IPS DF 4.7 (cell line): ENCODE measurements at regions not wholly inside any gene's neighbourhood (a gene's known extent, or its start where the extent isn't known, plus 50 kb on each side); places are given as distances from the start of the nearest gene placed in this dataset.
"Not testable (repeated sequence)": the region's sequence is repeated elsewhere in the genome, so short reads cannot be mapped to it uniquely, and the experiment has no call there.

Experiments used
- DNase-seq: peaks from one replicate; pipeline ENCODE4 v3.0.0-alpha.2; 2013; ENCODE audit warnings: low spot score; ENCODE audit errors: extremely low read depth

DNA sequence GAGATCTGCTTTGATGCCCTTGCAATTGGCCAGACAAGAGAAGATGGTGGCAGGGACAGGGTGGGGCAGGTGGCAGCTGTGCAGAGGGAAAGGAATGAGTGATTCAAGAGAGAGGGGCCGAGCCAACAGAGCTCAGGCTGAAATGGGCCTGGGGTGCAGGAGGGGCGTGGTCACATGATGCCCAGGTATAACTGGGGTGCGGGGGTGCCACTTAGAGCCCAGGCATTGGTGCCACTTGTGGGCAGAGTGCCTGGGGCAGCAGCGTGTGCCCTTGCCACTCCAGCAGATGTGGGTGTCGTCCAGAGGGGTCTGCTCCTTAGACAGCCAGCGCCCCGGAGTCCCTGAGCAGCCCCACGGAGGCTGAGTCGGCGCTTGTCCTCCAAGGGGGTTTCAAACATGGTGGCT is 88.7 kb downstream of the PLXNA1 start:
- DNase-seq = no peak

- DNase-seq = no peak
Measured at GRCh38 chr3:127072221-127072771, 89.4 kb downstream of the PLXNA1 start.

DNA sequence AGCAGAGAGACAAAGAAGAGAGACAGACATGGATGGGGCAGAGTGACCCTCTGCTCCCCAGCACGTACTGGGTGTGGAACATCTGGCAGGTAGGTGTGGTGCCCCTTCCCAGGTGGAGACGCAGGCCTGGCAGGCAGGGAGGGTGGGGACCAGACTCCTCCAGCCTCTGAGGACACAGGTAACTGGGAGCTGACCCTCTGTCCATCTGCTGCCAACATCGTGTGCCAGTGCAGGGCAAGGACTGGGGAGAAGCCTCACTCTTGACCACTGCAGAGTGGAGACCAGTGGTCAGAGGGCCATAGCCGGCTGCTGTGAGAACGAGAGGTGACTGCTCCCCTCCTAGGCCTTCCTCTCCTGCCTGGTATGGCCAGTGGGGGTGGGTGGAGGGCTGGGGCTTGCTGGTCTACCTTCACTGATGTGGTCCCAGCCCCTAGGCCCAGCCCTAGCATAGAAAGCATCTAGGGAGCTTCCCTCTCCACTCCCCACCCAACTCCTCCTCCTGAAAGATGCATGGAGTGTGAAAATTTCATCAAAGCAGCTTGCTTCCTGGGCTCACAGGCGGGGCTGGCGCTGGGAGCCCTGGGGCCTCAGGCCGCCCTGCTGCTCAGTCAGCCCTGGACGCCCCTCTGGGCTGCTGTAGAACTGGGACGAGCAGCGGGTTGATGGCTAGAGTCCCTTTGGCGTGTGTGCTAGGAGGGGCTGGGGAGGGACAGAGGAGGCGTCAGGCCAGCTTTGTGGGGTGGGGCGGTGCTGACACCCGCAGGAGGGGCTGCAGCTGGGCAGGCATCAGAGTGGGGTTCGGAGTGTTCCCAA is 90.3 kb downstream of the PLXNA1 start:
- DNase-seq = no peak

- DNase-seq = no peak
Measured at GRCh38 chr3:127073941-127074820, 91.3 kb downstream of the PLXNA1 start.

DNA sequence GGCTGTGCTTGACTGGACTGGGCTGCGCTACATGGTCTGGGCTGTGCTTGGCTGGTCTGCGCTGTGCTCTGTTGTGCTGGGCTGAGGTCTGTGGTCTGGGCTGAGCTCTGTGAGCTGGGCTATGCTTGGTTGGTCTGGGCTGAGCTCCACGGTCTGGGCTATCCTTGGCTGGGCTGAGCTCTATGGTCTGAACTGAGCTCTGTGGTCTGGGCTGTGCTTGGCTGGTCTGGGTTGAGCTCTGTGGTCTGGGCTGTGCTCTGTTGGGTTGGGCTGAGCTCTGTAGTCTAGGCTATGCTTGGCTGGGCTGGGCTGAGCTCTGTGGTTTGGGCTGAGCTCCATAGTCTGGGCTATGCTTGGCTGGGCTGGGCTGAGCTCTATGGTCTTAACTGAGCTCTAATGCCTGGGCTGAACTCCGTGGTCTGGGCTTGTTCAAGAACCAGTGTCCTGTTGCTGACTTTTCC is 92.0 kb downstream of the PLXNA1 start:
- DNase-seq = no peak

DNA sequence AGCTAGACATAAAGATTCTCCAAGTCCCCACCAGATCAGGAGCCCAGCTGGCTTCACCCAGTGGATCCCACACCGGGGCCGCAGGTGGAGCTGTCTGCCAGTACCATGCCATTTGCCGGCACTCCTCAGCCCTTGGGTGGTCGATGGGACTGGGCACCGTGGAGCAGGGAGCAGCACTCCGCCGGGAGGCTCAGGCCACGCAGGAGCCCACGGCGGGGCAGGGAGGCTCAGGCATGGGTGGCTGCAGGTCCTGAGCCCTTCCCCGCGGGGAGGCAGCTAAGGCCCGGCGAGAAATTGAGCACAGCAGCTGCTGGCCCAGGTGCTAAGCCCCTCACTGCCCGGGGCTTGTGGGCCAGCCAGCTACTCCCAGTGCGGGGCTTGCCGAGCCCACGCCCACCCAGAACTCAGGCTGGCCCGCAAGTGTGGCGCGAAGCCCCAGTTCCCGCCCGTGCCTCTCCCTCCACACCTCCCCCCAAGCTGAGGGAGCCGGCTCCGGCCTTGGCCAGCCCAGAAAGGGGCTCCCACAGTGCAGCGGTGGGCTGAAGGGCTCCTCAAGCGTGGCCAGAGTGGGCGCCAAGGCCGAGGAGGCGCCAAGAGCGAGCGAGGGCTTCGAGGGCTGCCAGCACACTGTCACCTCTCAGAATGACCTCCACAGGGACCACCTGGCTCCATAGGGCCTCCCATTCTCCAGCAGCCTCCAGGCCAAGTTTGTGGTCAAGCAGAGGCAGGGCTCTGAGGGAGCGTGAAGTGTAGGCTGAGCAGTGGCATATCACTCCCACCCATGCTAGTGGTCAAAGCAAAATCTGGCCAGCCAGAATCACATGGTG is 93.5 kb downstream of the PLXNA1 start:
- not testable (repeated sequence) for DNase-seq

GRCh38 chr3:127077068-127077467 is 94.2 kb downstream of the PLXNA1 start:
- no peak for DNase-seq

DNA sequence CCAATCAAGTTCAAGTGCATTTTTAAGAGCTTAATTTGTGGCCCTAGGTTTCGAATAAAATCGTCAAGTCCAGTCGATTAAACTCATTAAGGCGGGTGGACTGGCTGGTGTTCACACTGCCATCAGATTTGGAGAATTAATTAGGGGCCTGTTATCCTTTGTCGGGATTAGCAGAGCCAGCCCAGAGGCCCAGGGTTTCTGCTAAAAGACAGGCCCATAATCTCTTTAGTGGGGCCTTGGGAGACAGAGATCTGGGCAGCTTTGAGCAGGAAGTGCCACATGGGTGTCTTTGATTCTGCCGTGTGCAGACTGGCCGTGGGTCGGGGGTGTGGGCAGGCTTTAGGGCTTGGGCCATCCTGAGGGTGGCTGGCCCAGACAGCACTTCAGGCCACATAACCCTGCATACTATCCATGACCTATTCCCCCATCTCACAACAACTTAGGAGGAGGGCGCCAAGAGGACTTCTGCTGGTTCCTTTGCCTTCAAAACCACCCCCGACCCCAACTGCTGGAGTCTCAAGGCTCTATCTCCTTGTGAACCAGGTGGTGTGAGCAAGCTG is 94.7 kb downstream of the PLXNA1 start:
- DNase-seq = no peak

DNA sequence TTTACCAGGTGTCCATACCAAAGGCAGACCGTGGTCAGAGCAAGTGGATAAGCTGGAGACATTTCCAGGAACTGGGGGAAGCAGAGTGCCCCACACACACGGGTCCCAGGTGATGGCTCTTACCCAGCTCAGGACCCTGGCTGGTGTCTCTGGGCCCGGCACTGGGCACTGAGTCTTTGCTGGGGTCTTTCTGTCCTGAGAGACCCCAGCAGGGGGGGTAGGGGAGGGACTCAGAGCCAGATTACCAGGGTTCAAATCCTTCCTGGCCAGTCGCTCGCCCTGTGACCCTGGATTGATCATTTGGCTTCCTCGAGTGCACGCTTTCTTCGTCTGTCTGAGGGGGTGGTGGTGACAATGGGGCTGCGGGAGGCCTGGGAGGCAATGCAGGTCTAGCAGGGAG is 95.7 kb downstream of the PLXNA1 start:
- no peak for DNase-seq

GRCh38 chr3:127079211-127079610 is 96.3 kb downstream of the PLXNA1 start:
- DNase-seq = no peak

GRCh38 chr3:127081001-127081720 is 98.2 kb downstream of the PLXNA1 start:
- no peak for DNase-seq

- no peak for DNase-seq
Measured at GRCh38 chr3:127082066-127082465, 99.2 kb downstream of the PLXNA1 start.

DNA sequence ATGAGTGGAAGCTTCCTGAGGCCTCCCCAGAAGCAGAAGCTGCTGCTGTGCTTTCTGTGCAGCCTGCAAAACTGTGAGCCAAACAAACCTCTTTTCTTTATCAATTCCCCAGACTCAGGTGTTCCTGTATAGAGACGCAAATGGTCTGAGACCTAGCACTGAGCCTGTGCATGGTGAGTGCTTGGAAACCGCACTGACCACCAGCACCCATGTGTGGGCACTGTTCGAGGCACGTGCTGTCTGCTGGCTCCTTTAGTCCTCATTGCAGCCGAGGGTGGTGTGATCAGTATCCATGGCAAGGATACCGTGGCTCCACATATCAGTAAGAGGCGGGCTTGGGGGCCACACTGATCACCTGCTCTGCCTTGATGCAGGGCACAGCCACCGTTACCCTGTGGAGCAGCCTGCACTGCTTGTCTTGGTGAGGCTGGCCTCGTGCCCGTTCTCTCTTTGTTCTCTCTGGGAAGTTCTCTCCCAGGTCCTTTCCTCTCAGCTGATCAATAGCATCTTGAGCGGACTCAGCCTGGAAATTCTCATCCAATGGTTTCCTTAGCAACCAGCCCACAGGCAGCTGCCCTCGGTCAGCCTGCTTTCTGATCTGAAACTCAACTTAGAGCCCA is 101.0 kb downstream of the PLXNA1 start:
- DNase-seq = no peak

DNA sequence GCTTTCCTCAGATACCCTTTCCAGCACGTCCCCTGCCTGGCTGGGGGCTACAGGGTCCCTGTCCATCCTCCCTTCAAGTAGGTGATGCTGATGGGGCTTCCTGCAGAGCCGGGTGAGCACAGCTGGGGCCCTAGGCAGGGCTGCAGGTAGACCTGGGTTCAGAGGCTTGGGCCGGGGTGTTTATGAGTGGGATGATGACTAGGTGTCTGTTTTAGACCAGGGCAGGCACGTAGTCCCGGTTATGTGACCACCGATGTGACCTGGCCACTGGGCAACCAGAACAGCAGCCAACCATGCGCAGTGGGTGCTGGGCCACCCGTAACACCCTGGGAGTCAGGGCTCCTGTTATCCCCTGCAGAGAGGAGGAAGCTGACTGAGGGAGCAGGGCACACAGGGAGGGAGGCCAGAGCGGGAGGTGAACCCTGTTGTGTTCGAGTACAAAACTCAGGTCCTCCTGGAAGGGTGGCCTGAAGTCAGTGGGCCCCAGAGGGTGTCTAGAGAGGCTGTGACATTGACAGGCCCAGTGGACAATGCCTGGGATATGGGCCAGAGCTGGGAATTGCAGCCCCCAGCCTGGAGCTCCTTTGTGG is 101.6 kb downstream of the PLXNA1 start:
- DNase-seq = no peak

GRCh38 chr3:127085576-127085975 is 102.7 kb downstream of the PLXNA1 start:
- DNase-seq = no peak

DNA sequence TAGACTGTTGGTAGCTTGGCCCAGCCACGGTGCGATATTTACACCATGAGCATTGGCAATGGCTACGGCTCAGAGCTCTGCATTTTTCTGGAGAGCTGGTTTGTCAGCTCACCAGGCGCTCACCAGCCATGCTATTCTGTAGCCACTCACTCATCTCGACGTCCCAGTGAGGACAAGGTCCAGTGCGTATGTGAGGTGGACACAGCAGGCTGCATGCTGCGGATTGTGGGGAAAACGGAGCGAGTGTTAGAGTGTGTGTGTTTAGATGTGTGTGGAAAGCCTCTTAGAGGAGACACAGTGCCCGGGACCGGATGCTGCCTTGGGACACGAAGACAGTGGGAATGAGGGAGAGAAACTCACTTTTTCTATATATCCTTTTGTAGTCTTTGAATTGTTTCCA is 103.7 kb downstream of the PLXNA1 start:
- DNase-seq = not testable (repeated sequence)

DNA sequence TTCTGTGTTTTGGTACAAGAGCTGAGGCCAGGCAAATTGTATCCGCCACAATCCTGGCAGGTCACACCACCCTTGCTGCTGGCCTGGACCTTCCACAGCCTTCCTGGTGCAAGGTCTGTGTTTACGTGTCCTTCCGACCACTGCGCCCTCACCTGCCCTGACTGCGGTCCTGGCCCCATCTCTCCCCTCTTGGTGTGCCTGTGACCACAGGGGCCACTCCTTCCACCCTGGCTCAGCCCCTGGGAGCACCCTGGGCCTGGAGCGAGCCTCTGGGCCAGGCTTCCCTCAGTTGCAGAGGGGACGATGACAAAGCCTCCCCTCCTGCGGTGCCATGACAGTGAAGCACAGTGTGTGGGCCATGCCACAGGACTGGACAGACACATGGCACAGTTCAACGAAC is 104.5 kb downstream of the PLXNA1 start:
- DNase-seq = no peak

DNA sequence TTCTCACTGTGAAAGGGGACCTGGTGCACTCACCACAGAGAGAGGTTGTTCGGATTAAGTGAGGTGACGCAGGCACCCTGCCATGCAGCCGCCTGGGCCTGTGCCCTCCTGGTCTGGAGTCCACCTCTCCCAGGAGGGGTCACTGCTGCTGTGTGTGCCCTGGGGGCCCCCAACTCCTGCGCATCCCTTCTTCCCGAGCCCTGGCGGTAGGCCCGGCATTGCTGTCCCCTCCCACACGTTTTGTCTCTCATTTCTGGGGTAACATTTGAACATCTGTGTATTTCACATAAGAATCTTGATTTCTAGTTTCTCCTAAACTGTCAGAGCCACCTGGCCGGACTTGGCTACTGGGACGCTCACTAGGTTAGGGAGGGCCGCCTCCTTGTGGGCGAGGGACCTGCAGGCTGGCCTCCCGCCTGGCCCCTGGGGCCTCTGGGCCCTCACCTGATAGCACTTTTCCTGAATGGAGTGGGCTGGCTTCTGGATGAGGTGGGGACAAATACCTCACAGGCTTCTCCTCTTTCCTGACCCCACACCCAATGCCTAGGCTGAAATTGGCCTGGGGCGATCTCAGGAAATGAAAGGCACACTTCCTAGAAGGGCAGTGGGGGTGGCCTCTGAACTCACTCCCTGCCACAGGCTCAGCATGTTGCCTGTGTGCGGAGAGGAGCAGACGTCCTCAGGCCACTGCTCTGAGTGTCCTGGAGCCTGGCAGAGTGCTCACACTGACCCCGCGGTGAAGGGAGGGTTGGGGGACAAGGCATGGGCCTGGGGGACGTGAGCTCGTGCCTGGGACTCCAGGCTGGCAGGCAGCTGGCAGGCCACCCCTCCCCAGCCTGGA is 104.2 kb upstream of the PRR23E start:
- DNase-seq = no peak
